ENCODE measurements at regions not wholly inside any gene's neighbourhood (a gene's known extent, or its start where the extent isn't known, plus 50 kb on each side); places are given as distances from the start of the nearest gene placed in this dataset.

GRCh38 chr5:57893926-57894325 is 411.3 kb upstream of the ACTBL2 start:
- H3K27me3 Mint-ChIP-seq (ENCODE audit: unreplicated experiment): peaks cover 1% of the 10 kb centered on the region
- DNase-seq: no peak
- H3K4me1 Mint-ChIP-seq (ENCODE audit: low read depth, unreplicated experiment): no peaks in the 10 kb centered on the region
- TF ChIP-seq CTCF (IDR thresholded peaks at IDR 0.05; ENCODE audit: partially characterized antibody, unreplicated experiment): no peak
- no peak overlapping the region for H3K27ac Mint-ChIP-seq (ENCODE audit: unreplicated experiment)
- H3K36me3 Mint-ChIP-seq (ENCODE audit: unreplicated experiment): no peaks in the 10 kb centered on the region
- no peaks in the 10 kb centered on the region for H3K9me3 Mint-ChIP-seq (ENCODE audit: unreplicated experiment)
- no peak overlapping the region for H3K4me3 Mint-ChIP-seq (ENCODE audit: unreplicated experiment)

GRCh38 chr5:57891443-57891842 is 408.8 kb upstream of the ACTBL2 start:
- no peaks in the 10 kb centered on the region for H3K9me3 Mint-ChIP-seq (ENCODE audit: unreplicated experiment)
- no peaks in the 10 kb centered on the region for H3K36me3 Mint-ChIP-seq (ENCODE audit: unreplicated experiment)
- no peak overlapping the region for H3K4me3 Mint-ChIP-seq (ENCODE audit: unreplicated experiment)
- TF ChIP-seq CTCF (IDR thresholded peaks at IDR 0.05; ENCODE audit: partially characterized antibody, unreplicated experiment): no peak
- peaks cover 1% of the 10 kb centered on the region for H3K27me3 Mint-ChIP-seq (ENCODE audit: unreplicated experiment)
- no peaks in the 10 kb centered on the region for H3K4me1 Mint-ChIP-seq (ENCODE audit: low read depth, unreplicated experiment)
- no peak overlapping the region for H3K27ac Mint-ChIP-seq (ENCODE audit: unreplicated experiment)
- no peak for DNase-seq

GRCh38 chr5:57889558-57889957 is 406.9 kb upstream of the ACTBL2 start:
- peaks cover 1% of the 10 kb centered on the region for H3K27me3 Mint-ChIP-seq (ENCODE audit: unreplicated experiment)
- DNase-seq: no peak
- no peak for TF ChIP-seq CTCF (IDR thresholded peaks at IDR 0.05; ENCODE audit: partially characterized antibody, unreplicated experiment)
- no peaks in the 10 kb centered on the region for H3K9me3 Mint-ChIP-seq (ENCODE audit: unreplicated experiment)
- no peak overlapping the region for H3K4me3 Mint-ChIP-seq (ENCODE audit: unreplicated experiment)
- no peaks in the 10 kb centered on the region for H3K36me3 Mint-ChIP-seq (ENCODE audit: unreplicated experiment)
- no peak overlapping the region for H3K27ac Mint-ChIP-seq (ENCODE audit: unreplicated experiment)
- no peaks in the 10 kb centered on the region for H3K4me1 Mint-ChIP-seq (ENCODE audit: low read depth, unreplicated experiment)

GRCh38 chr5:57887851-57888621 is 405.4 kb upstream of the ACTBL2 start:
- no peak for TF ChIP-seq CTCF (IDR thresholded peaks at IDR 0.05; ENCODE audit: partially characterized antibody, unreplicated experiment)
- H3K36me3 Mint-ChIP-seq (ENCODE audit: unreplicated experiment): no peaks in the 10 kb centered on the region
- no peaks in the 10 kb centered on the region for H3K4me1 Mint-ChIP-seq (ENCODE audit: low read depth, unreplicated experiment)
- H3K27me3 Mint-ChIP-seq (ENCODE audit: unreplicated experiment): no peaks in the 10 kb centered on the region
- no peak overlapping the region for H3K4me3 Mint-ChIP-seq (ENCODE audit: unreplicated experiment)
- H3K9me3 Mint-ChIP-seq (ENCODE audit: unreplicated experiment): no peaks in the 10 kb centered on the region
- H3K27ac Mint-ChIP-seq (ENCODE audit: unreplicated experiment): no peak overlapping the region
- peak; percentile 24 for DNase-seq

- H3K36me3 Mint-ChIP-seq (ENCODE audit: unreplicated experiment): no peaks in the 10 kb centered on the region
- TF ChIP-seq CTCF (IDR thresholded peaks at IDR 0.05; ENCODE audit: partially characterized antibody, unreplicated experiment): no peak
- no peaks in the 10 kb centered on the region for H3K9me3 Mint-ChIP-seq (ENCODE audit: unreplicated experiment)
- H3K27me3 Mint-ChIP-seq (ENCODE audit: unreplicated experiment): no peaks in the 10 kb centered on the region
- H3K4me3 Mint-ChIP-seq (ENCODE audit: unreplicated experiment): no peak overlapping the region
- no peaks in the 10 kb centered on the region for H3K4me1 Mint-ChIP-seq (ENCODE audit: low read depth, unreplicated experiment)
- H3K27ac Mint-ChIP-seq (ENCODE audit: unreplicated experiment): no peak overlapping the region
- no peak for DNase-seq
Measured at GRCh38 chr5:57884346-57885102, 401.9 kb upstream of the ACTBL2 start.
